CD14-positive monocyte (primary cell): ENCODE measurements at regions not wholly inside any gene's neighbourhood (a gene's known extent, or its start where the extent isn't known, plus 50 kb on each side); places are given as distances from the start of the nearest gene placed in this dataset.
A peak's percentile ranks its signal among the peaks of the same experiment; 100 is the strongest.

Source experiments
- DNase-seq, 3 donors: peaks; one replicate each; pipeline ENCODE4 v3.0.0-alpha.2; 2011 to 2022
- H2AFZ ChIP-seq: 2 replicates; pipeline ENCODE4 v1.6.0; 2012; ENCODE audit warnings: mild to moderate bottlenecking, low read depth, low read length, inconsistent platforms; ENCODE audit not compliant: insufficient read depth, poor library complexity, severe bottlenecking
- H3K27ac ChIP-seq, 2 donors: 1 replicate in 1 of 2; 2 replicates in 1 of 2; pipeline ENCODE4 v1.5.1; 2012 to 2013; ENCODE audit warnings: low read length in 2 of 2, control low read depth in 1 of 2, inconsistent platforms in 1 of 2, low read depth in 1 of 2, mild to moderate bottlenecking in 1 of 2
- H3K27me3 ChIP-seq, 2 donors: one replicate each; pipeline versions ENCODE4 v1.6.0 to v1.6.1; 2011 to 2013; ENCODE audit warnings: low read length in 2 of 2; ENCODE audit not compliant: control insufficient read depth in 2 of 2, insufficient read depth in 2 of 2
- H3K36me3 ChIP-seq, 2 donors: replicated peaks in 1 of 2; 1 replicate in 1 of 2; 2 replicates in 1 of 2; pipeline versions ENCODE4 v1.5.1 to v1.6.1; 2012 to 2013; ENCODE audit warnings: low read length in 2 of 2, control low read depth in 1 of 2, inconsistent platforms in 1 of 2, mild to moderate bottlenecking in 1 of 2; ENCODE audit not compliant: insufficient read depth in 2 of 2, control insufficient read depth in 1 of 2
- H3K4me1 ChIP-seq, 2 donors: 1 replicate in 1 of 2; 2 replicates in 1 of 2; pipeline versions ENCODE4 v1.5.1 to v1.6.1; 2012 to 2013; ENCODE audit warnings: low read length in 2 of 2, control low read depth in 1 of 2, inconsistent platforms in 1 of 2, mild to moderate bottlenecking in 1 of 2, moderate library complexity in 1 of 2; ENCODE audit not compliant: insufficient read depth in 2 of 2, control insufficient read depth in 1 of 2
- H3K4me2 ChIP-seq: replicated peaks from 2 replicates; pipeline ENCODE3; 2012; ENCODE audit warnings: low read length, moderate library complexity, mild to moderate bottlenecking; ENCODE audit not compliant: poor library complexity, severe bottlenecking; ENCODE audit errors: extremely low read depth
- H3K4me3 ChIP-seq, 3 experiments: fragments of 200-600 bp in 1 of 3; sonication (generic) in 1 of 3; replicated peaks in 1 of 3; 1 replicate in 2 of 3; 2 replicates in 1 of 3; pipeline ENCODE4 v1.5.1; 2011 to 2013; ENCODE audit warnings: low read length in 3 of 3, mild to moderate bottlenecking in 3 of 3, control low read depth in 2 of 3, low read depth in 2 of 3, inconsistent platforms in 1 of 3, moderate library complexity in 1 of 3
- H3K79me2 ChIP-seq: 2 replicates; pipeline ENCODE4 v1.6.0; 2012; ENCODE audit warnings: mild to moderate bottlenecking, control low read depth, inconsistent platforms, low read length, moderate library complexity; ENCODE audit not compliant: insufficient read depth
- H3K9ac ChIP-seq: 2 replicates; pipeline ENCODE4 v1.6.0; 2017; ENCODE audit warnings: low read length, mild to moderate bottlenecking; ENCODE audit not compliant: insufficient read depth, poor library complexity, severe bottlenecking
- H3K9me3 ChIP-seq, 2 donors: replicated peaks in 1 of 2; 1 replicate in 1 of 2; 2 replicates in 1 of 2; pipeline versions ENCODE4 v1.5.1 to v1.6.1; 2012 to 2013; ENCODE audit warnings: low read length in 2 of 2, control low read depth in 1 of 2; ENCODE audit not compliant: control insufficient read depth in 1 of 2, insufficient read depth in 1 of 2
- H4K20me1 ChIP-seq: 2 replicates; pipeline ENCODE4 v1.6.0; 2012; ENCODE audit warnings: mild to moderate bottlenecking, low read length, control low read depth, moderate library complexity; ENCODE audit not compliant: insufficient read depth
- H3K27ac Mint-ChIP-seq, 7 donors: one replicate each; pipeline ENCODE4 v1.8.0; 2020; ENCODE audit warnings: mild to moderate bottlenecking in 7 of 7, mixed read lengths in 7 of 7, moderate library complexity in 6 of 7, inconsistent platforms in 2 of 7
- H3K27me3 Mint-ChIP-seq, 3 donors: one replicate each; pipeline ENCODE4 v1.8.0; 2021 to 2022; ENCODE audit warnings: low read depth in 3 of 3, mild to moderate bottlenecking in 3 of 3, mixed read lengths in 3 of 3, moderate library complexity in 3 of 3, inconsistent platforms in 1 of 3
- H3K36me3 Mint-ChIP-seq, 2 donors: one replicate each; pipeline ENCODE4 v1.8.0; 2020; ENCODE audit warnings: mixed read lengths in 2 of 2, inconsistent platforms in 1 of 2, mild to moderate bottlenecking in 1 of 2
- H3K4me1 Mint-ChIP-seq: one replicate; pipeline ENCODE4 v1.8.0; 2020; ENCODE audit warnings: mild to moderate bottlenecking, mixed read lengths
- H3K4me3 Mint-ChIP-seq, 2 donors: one replicate each; pipeline ENCODE4 v1.8.0; 2020; ENCODE audit warnings: mild to moderate bottlenecking in 2 of 2, mixed read lengths in 2 of 2, moderate library complexity in 1 of 2
- H3K9me3 Mint-ChIP-seq, 7 donors: one replicate each; pipeline ENCODE4 v1.8.0; 2020 to 2022; ENCODE audit warnings: mixed read lengths in 7 of 7, mild to moderate bottlenecking in 6 of 7, moderate library complexity in 6 of 7, inconsistent platforms in 2 of 7
- WGBS: methylation state at CpG from one replicate; pipeline ENCODE4 v1.1.5; 2013; ENCODE audit warnings: missing lambda C conversion rate; ENCODE audit not compliant: insufficient coverage; 5-methylcytosine and 5-hydroxymethylcytosine counted together
- intact Hi-C, 2 donors: fragments of 100-400 bp; cut with micrococcal nuclease; formaldehyde crosslinking; loops; one replicate each; pipeline versions ENCODE4 v1.15.0 to v1.15.1; 2023
- TF ChIP-seq, protein P1 (sequence below): fragments of 200-600 bp; IDR thresholded peaks from one replicate; pipeline ENCODE4 v1.8.0; 2022; ENCODE audit warnings: antibody characterized with exemption, mild to moderate bottlenecking

DNA sequence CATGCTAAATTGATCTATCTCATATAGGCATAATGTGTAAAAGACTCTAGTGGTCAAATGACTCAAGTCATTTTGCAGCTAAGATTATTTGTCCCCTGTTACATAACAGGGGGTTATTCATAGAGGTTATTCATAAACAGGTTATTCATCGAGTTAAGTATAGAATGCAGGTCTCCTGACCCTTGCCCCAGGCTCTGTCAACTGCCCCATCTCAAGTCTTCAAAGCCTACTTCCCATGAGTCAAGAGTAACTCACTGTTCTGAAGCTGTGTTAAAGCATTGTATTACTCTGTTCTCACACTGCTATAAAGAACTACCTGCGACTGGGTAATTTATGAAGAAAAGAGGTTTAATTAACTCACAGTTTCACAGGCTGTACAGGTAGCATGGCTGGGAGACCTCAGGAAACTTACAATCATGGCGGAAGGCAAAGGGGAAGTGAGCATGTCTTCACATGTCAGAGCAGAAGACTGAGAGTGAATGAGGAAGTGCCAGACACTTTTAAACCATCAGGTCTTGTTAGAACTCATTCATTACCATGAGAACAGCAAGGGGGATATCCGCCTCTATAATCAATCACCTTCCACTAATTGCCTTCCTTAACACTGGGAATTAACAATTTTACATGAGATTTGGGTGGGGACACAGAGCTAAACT lies 226.2 kb upstream of the BLID start:
- Histone ChIP-seq H3K79me2 (no peaks in the 10 kb centered on the region), H3K4me1 (peaks cover 0 to 6% of the 10 kb centered on the region in 2 donors), H3K4me2 (no peak overlapping the region), H3K36me3 (no peaks in the 10 kb centered on the region), H3K9ac (no peak overlapping the region), H3K27me3 (no peaks in the 10 kb centered on the region), H3K9me3 (peaks cover 0 to 3% of the 10 kb centered on the region in 2 donors), H3K4me3 (no peak overlapping the region), H4K20me1 (no peaks in the 10 kb centered on the region), H3K27ac (no peak overlapping the region), H2AFZ (no peak overlapping the region)
- Mint-ChIP-seq H3K27me3 (no peaks in the 10 kb centered on the region), H3K4me3 (no peak overlapping the region), H3K9me3 (peaks cover 2 to 7% (median 4%) of the 10 kb centered on the region in 7 donors), H3K36me3 (no peaks in the 10 kb centered on the region), H3K4me1 (peaks cover 9% of the 10 kb centered on the region), H3K27ac (peak overlapping the region in 1 of 7 donors; percentile 12)
- TF ChIP-seq, protein P1, sequence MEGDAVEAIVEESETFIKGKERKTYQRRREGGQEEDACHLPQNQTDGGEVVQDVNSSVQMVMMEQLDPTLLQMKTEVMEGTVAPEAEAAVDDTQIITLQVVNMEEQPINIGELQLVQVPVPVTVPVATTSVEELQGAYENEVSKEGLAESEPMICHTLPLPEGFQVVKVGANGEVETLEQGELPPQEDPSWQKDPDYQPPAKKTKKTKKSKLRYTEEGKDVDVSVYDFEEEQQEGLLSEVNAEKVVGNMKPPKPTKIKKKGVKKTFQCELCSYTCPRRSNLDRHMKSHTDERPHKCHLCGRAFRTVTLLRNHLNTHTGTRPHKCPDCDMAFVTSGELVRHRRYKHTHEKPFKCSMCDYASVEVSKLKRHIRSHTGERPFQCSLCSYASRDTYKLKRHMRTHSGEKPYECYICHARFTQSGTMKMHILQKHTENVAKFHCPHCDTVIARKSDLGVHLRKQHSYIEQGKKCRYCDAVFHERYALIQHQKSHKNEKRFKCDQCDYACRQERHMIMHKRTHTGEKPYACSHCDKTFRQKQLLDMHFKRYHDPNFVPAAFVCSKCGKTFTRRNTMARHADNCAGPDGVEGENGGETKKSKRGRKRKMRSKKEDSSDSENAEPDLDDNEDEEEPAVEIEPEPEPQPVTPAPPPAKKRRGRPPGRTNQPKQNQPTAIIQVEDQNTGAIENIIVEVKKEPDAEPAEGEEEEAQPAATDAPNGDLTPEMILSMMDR: no peak
- no CpG with 5 or more reads among the region's 4 CpGs for WGBS
- intact Hi-C loops: no loop called here
- peak; percentile 21 to 48 (median 37) for DNase-seq

DNA sequence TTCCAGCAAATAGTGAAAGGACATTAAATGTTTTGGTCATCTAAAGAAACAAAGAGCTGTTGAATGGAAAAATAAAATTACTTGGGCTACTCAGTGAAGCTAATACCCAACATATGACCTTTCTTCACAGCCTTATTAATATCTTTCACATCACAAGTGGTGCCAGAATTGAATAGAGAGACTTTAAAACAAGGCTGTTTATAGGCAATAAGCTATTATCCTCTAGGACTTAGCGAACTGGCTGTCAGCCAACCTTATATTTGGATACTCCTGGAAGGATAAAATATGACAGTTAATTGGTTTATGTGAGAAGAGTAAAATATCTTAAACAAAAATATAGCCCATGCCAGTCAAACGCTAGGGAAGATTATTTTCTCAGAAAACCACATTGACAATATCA lies 225.5 kb upstream of the BLID start:
- Histone ChIP-seq H3K36me3 (no peaks in the 10 kb centered on the region), H3K9ac (no peak overlapping the region), H3K27me3 (no peaks in the 10 kb centered on the region), H3K9me3 (peaks cover 0 to 3% of the 10 kb centered on the region in 2 donors), H2AFZ (no peak overlapping the region), H4K20me1 (no peaks in the 10 kb centered on the region), H3K27ac (no peak overlapping the region), H3K4me1 (peaks cover 0 to 6% of the 10 kb centered on the region in 2 donors), H3K4me3 (no peak overlapping the region), H3K4me2 (no peak overlapping the region), H3K79me2 (no peaks in the 10 kb centered on the region)
- no CpG with 5 or more reads among the region's 2 CpGs for WGBS
- Mint-ChIP-seq H3K36me3 (no peaks in the 10 kb centered on the region), H3K4me3 (no peak overlapping the region), H3K27ac (no peak overlapping the region), H3K9me3 (peaks cover 2 to 7% (median 4%) of the 10 kb centered on the region in 7 donors), H3K4me1 (peaks cover 9% of the 10 kb centered on the region), H3K27me3 (peaks cover 0 to 1% (median 0%) of the 10 kb centered on the region in 3 donors)
- DNase-seq: no peak
- intact Hi-C loops: no loop called here
- TF ChIP-seq, protein P1: no peak
